Daoy (cell line): ENCODE measurements at regions not wholly inside any gene's neighbourhood (a gene's known extent, or its start where the extent isn't known, plus 50 kb on each side); places are given as distances from the start of the nearest gene placed in this dataset.

ENCODE experiments used
- DNase-seq: peaks from one replicate; pipeline ENCODE4 v3.0.0-alpha.2; 2015; ENCODE audit warnings: low read depth

GRCh38 chr1:186736971-186737685, 56.9 kb upstream of the PTGS2 start:
- no peak for DNase-seq

DNA sequence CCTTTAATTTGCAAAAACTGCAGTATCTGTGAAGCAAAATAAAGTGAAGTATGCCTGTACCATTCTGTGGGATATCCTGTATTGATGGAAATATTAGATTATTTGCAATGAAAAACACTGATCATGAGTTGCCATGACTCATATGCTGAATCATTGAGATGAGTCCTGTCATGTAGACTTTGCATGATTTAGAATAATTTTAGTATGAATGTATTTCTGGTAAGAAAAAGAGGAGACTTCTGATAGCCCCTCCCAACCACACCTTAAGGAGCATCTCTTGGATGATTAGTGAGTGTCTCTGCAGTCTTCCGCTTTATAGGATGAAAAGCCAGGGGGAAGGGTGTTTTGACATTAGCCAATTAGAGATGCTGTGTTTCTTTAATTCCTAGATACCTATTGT, 55.2 kb upstream of the PTGS2 start:
- no peak for DNase-seq

- no peak for DNase-seq
Observed at GRCh38 chr1:186730951-186731729, 50.9 kb upstream of the PTGS2 start.
